ENCODE measurements at regions not wholly inside any gene's neighbourhood (a gene's known extent, or its start where the extent isn't known, plus 50 kb on each side); places are given as distances from the start of the nearest gene placed in this dataset.

GRCh38 chr2:217438136-217438535, 564.7 kb downstream of the TNS1 start:
- Histone ChIP-seq H2BK5ac (ENCODE audit: low read depth, low read length, poor library complexity) (no peak overlapping the region), H4K8ac (ENCODE audit: low read depth, low read length) (no peak overlapping the region), H2AFZ (ENCODE audit: insufficient read depth, low read length, poor library complexity) (no peak overlapping the region), H3K79me1 (ENCODE audit: low read length) (peaks cover 10% of the 10 kb centered on the region), H3K4me3 (ENCODE audit: low read depth, low read length) (no peak overlapping the region), H3K27me3 (ENCODE audit: insufficient read depth, low read length) (no peaks in the 10 kb centered on the region), H3K4ac (ENCODE audit: low read depth, low read length) (no peak overlapping the region), H4K91ac (ENCODE audit: low read depth, low read length) (no peak overlapping the region), H3K36me3 (ENCODE audit: control insufficient read depth in 1 of 2, insufficient read depth in 2 of 2, low read length in 2 of 2) (no peaks in the 10 kb centered on the region), H3K9me3 (ENCODE audit: insufficient read depth, low read depth, low read length) (no peaks in the 10 kb centered on the region), H3K4me1 (ENCODE audit: control insufficient read depth in 1 of 2, insufficient read depth in 2 of 2, low read length in 2 of 2) (peaks cover 5 to 17% of the 10 kb centered on the region in 2 experiments), H2BK12ac (ENCODE audit: low read length) (no peak overlapping the region), H3K79me2 (ENCODE audit: control insufficient read depth, insufficient read depth, low read length, poor library complexity) (no peaks in the 10 kb centered on the region), H2BK120ac (ENCODE audit: insufficient read depth, low read length, poor library complexity) (no peak overlapping the region), H3K23ac (ENCODE audit: low read length) (no peak overlapping the region), H3K9ac (ENCODE audit: low read length) (no peak overlapping the region), H3K27ac (ENCODE audit: low read depth, low read length) (no peak overlapping the region), H3K14ac (ENCODE audit: low read length) (no peak overlapping the region), H4K12ac (ENCODE audit: low read depth, low read length) (no peak overlapping the region), H3K18ac (ENCODE audit: low read length) (no peak overlapping the region), H2AK5ac (ENCODE audit: low read length) (no peak overlapping the region), H3K4me2 (ENCODE audit: low read length) (no peak overlapping the region)
- WGBS (ENCODE audit: extremely low coverage, insufficient coverage, insufficient read length) = no CpG with 5 or more reads among the region's 5 CpGs
- DNase-seq = no peak

- H3K4ac ChIP-seq (ENCODE audit: low read depth, low read length) = no peak overlapping the region
- no peak overlapping the region for H2AK5ac ChIP-seq (ENCODE audit: low read length)
- no CpG with 5 or more reads among the region's 6 CpGs for WGBS (ENCODE audit: extremely low coverage, insufficient coverage, insufficient read length)
- H4K12ac ChIP-seq (ENCODE audit: low read depth, low read length) = no peak overlapping the region
- H3K79me1 ChIP-seq (ENCODE audit: low read length) = peaks cover 10% of the 10 kb centered on the region
- H3K18ac ChIP-seq (ENCODE audit: low read length) = no peak overlapping the region
- no peak overlapping the region for H2AFZ ChIP-seq (ENCODE audit: insufficient read depth, low read length, poor library complexity)
- no peak overlapping the region for H2BK120ac ChIP-seq (ENCODE audit: insufficient read depth, low read length, poor library complexity)
- no peak overlapping the region for H4K91ac ChIP-seq (ENCODE audit: low read depth, low read length)
- no peaks in the 10 kb centered on the region for H3K36me3 ChIP-seq (ENCODE audit: control insufficient read depth in 1 of 2, insufficient read depth in 2 of 2, low read length in 2 of 2)
- no peak overlapping the region for H3K4me2 ChIP-seq (ENCODE audit: low read length)
- H2BK5ac ChIP-seq (ENCODE audit: low read depth, low read length, poor library complexity) = no peak overlapping the region
- H3K27ac ChIP-seq (ENCODE audit: low read depth, low read length) = no peak overlapping the region
- no peak overlapping the region for H4K8ac ChIP-seq (ENCODE audit: low read depth, low read length)
- no peaks in the 10 kb centered on the region for H3K27me3 ChIP-seq (ENCODE audit: insufficient read depth, low read length)
- H3K79me2 ChIP-seq (ENCODE audit: control insufficient read depth, insufficient read depth, low read length, poor library complexity) = no peaks in the 10 kb centered on the region
- H3K4me1 ChIP-seq (ENCODE audit: control insufficient read depth in 1 of 2, insufficient read depth in 2 of 2, low read length in 2 of 2) = peaks cover 5 to 17% of the 10 kb centered on the region in 2 experiments
- no peak overlapping the region for H2BK12ac ChIP-seq (ENCODE audit: low read length)
- H3K9ac ChIP-seq (ENCODE audit: low read length) = no peak overlapping the region
- no peak overlapping the region for H3K4me3 ChIP-seq (ENCODE audit: low read depth, low read length)
- H3K14ac ChIP-seq (ENCODE audit: low read length) = no peak overlapping the region
- no peaks in the 10 kb centered on the region for H3K9me3 ChIP-seq (ENCODE audit: insufficient read depth, low read depth, low read length)
- no peak for DNase-seq
- H3K23ac ChIP-seq (ENCODE audit: low read length) = no peak overlapping the region
Measured at GRCh38 chr2:217437290-217437870, 565.4 kb downstream of the TNS1 start.

GRCh38 chr2:217436386-217436785, 566.4 kb downstream of the TNS1 start:
- Histone ChIP-seq H3K23ac (ENCODE audit: low read length) (no peak overlapping the region), H3K9ac (ENCODE audit: low read length) (no peak overlapping the region), H3K4me3 (ENCODE audit: low read depth, low read length) (no peak overlapping the region), H3K79me1 (ENCODE audit: low read length) (peaks cover 16% of the 10 kb centered on the region), H3K27me3 (ENCODE audit: insufficient read depth, low read length) (no peaks in the 10 kb centered on the region), H2BK120ac (ENCODE audit: insufficient read depth, low read length, poor library complexity) (no peak overlapping the region), H3K9me3 (ENCODE audit: insufficient read depth, low read depth, low read length) (no peaks in the 10 kb centered on the region), H4K91ac (ENCODE audit: low read depth, low read length) (peak overlapping the region; percentile 5), H3K79me2 (ENCODE audit: control insufficient read depth, insufficient read depth, low read length, poor library complexity) (no peaks in the 10 kb centered on the region), H3K14ac (ENCODE audit: low read length) (peak overlapping the region; percentile 20), H3K4me1 (ENCODE audit: control insufficient read depth in 1 of 2, insufficient read depth in 2 of 2, low read length in 2 of 2) (peaks cover 9 to 22% of the 10 kb centered on the region in 2 experiments), H3K27ac (ENCODE audit: low read depth, low read length) (no peak overlapping the region), H2BK5ac (ENCODE audit: low read depth, low read length, poor library complexity) (no peak overlapping the region), H3K4me2 (ENCODE audit: low read length) (no peak overlapping the region), H4K12ac (ENCODE audit: low read depth, low read length) (no peak overlapping the region), H2AK5ac (ENCODE audit: low read length) (peak overlapping the region; percentile 35), H2BK12ac (ENCODE audit: low read length) (peak overlapping the region; percentile 82), H3K36me3 (ENCODE audit: control insufficient read depth in 1 of 2, insufficient read depth in 2 of 2, low read length in 2 of 2) (no peaks in the 10 kb centered on the region), H2AFZ (ENCODE audit: insufficient read depth, low read length, poor library complexity) (no peak overlapping the region), H3K18ac (ENCODE audit: low read length) (no peak overlapping the region), H3K4ac (ENCODE audit: low read depth, low read length) (no peak overlapping the region), H4K8ac (ENCODE audit: low read depth, low read length) (peak overlapping the region; percentile 32)
- DNase-seq = no peak
- no CpG with 5 or more reads among the region's 5 CpGs for WGBS (ENCODE audit: extremely low coverage, insufficient coverage, insufficient read length)

GRCh38 chr2:217434180-217434975, 568.4 kb downstream of the TNS1 start:
- Histone ChIP-seq H2BK120ac (ENCODE audit: insufficient read depth, low read length, poor library complexity) (no peak overlapping the region), H4K91ac (ENCODE audit: low read depth, low read length) (peak overlapping the region; percentile 60), H3K4ac (ENCODE audit: low read depth, low read length) (peak overlapping the region; percentile 1), H4K8ac (ENCODE audit: low read depth, low read length) (peak overlapping the region; percentile 2), H3K27ac (ENCODE audit: low read depth, low read length) (peak overlapping the region; percentile 59), H3K79me2 (ENCODE audit: control insufficient read depth, insufficient read depth, low read length, poor library complexity) (peaks cover 2% of the 10 kb centered on the region), H3K9me3 (ENCODE audit: insufficient read depth, low read depth, low read length) (no peaks in the 10 kb centered on the region), H2BK12ac (ENCODE audit: low read length) (peak overlapping the region; percentile 24), H3K36me3 (ENCODE audit: control insufficient read depth in 1 of 2, insufficient read depth in 2 of 2, low read length in 2 of 2) (no peaks in the 10 kb centered on the region), H3K27me3 (ENCODE audit: insufficient read depth, low read length) (no peaks in the 10 kb centered on the region), H3K14ac (ENCODE audit: low read length) (peak overlapping the region; percentile 59), H3K4me2 (ENCODE audit: low read length) (peak overlapping the region; percentile 37), H3K79me1 (ENCODE audit: low read length) (peaks cover 19% of the 10 kb centered on the region), H2AK5ac (ENCODE audit: low read length) (no peak overlapping the region), H4K12ac (ENCODE audit: low read depth, low read length) (no peak overlapping the region), H2AFZ (ENCODE audit: insufficient read depth, low read length, poor library complexity) (no peak overlapping the region), H3K9ac (ENCODE audit: low read length) (no peak overlapping the region), H3K18ac (ENCODE audit: low read length) (no peak overlapping the region), H3K4me1 (ENCODE audit: control insufficient read depth in 1 of 2, insufficient read depth in 2 of 2, low read length in 2 of 2) (peaks cover 14 to 29% of the 10 kb centered on the region in 2 experiments), H3K23ac (ENCODE audit: low read length) (no peak overlapping the region), H2BK5ac (ENCODE audit: low read depth, low read length, poor library complexity) (peak overlapping the region; percentile 5), H3K4me3 (ENCODE audit: low read depth, low read length) (no peak overlapping the region)
- peak; percentile 66 to 74 for DNase-seq
- no CpG with 5 or more reads among the region's 8 CpGs for WGBS (ENCODE audit: extremely low coverage, insufficient coverage, insufficient read length)
